Body of pancreas (tissue), 4 donors: ENCODE measurements at regions not wholly inside any gene's neighbourhood (a gene's known extent, or its start where the extent isn't known, plus 50 kb on each side); places are given as distances from the start of the nearest gene placed in this dataset.
A peak's percentile ranks its signal among the peaks of the same experiment; 100 is the strongest.

Experiments
- ATAC-seq: fragments of 150-250 bp; one replicate; pipeline ENCODE4 v1.9.1; 2016
- DNase-seq, 4 donors: peaks; one replicate each; pipeline ENCODE4 v3.0.0-alpha.2; 2019
- H3K27ac ChIP-seq, 4 donors: fragments of 200-600 bp; sonication (generic); 1 replicate in 3 of 4; 2 replicates in 1 of 4; pipeline versions ENCODE4 v1.5.1 to v1.6.1; 2016 to 2019; ENCODE audit warnings: mild to moderate bottlenecking in 1 of 4, mixed read lengths in 1 of 4, moderate library complexity in 1 of 4
- H3K27me3 ChIP-seq, 2 donors: fragments of 200-600 bp; sonication (generic); one replicate each; pipeline ENCODE4 v1.6.0; 2016; ENCODE audit warnings: mild to moderate bottlenecking in 1 of 2
- H3K36me3 ChIP-seq, 2 donors: fragments of 200-600 bp; sonication (generic); replicated peaks in 1 of 2; 2 replicates each; pipeline ENCODE4 v1.5.1; 2016; ENCODE audit warnings: low read depth in 2 of 2; ENCODE audit not compliant: insufficient read depth in 1 of 2
- H3K4me1 ChIP-seq: fragments of 200-600 bp; sonication (generic); one replicate; pipeline ENCODE4 v1.6.0; 2016
- H3K4me3 ChIP-seq, 2 donors: fragments of 200-600 bp; sonication (generic); 1 replicate in 1 of 2; 2 replicates in 1 of 2; pipeline ENCODE4 v1.5.1; 2016 to 2019
- H3K9me3 ChIP-seq, 3 donors: fragments of 200-600 bp; sonication (generic); 1 replicate in 2 of 3; 2 replicates in 1 of 3; pipeline ENCODE4 v1.5.1; 2016
- CTCF ChIP-seq, 7 experiments: fragments of 450-650 bp in 4 of 7; fragments of 200-600 bp in 3 of 7; sonication (generic) in 3 of 7; IDR thresholded peaks; one replicate each; pipeline ENCODE4 v1.5.1; 2016 to 2019; ENCODE audit warnings: antibody characterized with exemption in 7 of 7
- POLR2A ChIP-seq, 3 donors: fragments of 450-650 bp; IDR thresholded peaks; one replicate each; pipeline ENCODE4 v1.6.1; 2016; ENCODE audit warnings: antibody characterized with exemption in 3 of 3, mild to moderate bottlenecking in 2 of 3
- WGBS, 2 donors: methylation state at CpG; one replicate each; pipeline ENCODE4 v1.1.5; 2017; 5-methylcytosine and 5-hydroxymethylcytosine counted together
- intact Hi-C: fragments of 100-400 bp; cut with DNase I; formaldehyde crosslinking; loops from one replicate; pipeline ENCODE4 v1.15.1; 2023

- TF ChIP-seq CTCF (IDR thresholded peaks at IDR 0.05) = no peak
- TF ChIP-seq POLR2A (IDR thresholded peaks at IDR 0.05) = no peak
- ATAC-seq (no peak), DNase-seq (no peak)
- Histone ChIP-seq H3K36me3 (no peaks in the 10 kb centered on the region), H3K4me1 (peaks cover 20% of the 10 kb centered on the region), H3K27ac (no peak overlapping the region), H3K27me3 (no peaks in the 10 kb centered on the region), H3K4me3 (no peak overlapping the region), H3K9me3 (no peaks in the 10 kb centered on the region)
- intact Hi-C loops = no loop called here
- 82 to 95% methylated on average over 1 of the region's 1 CpG for WGBS, 2 donors
Observed at GRCh38 chr7:54964136-54964535, 54.7 kb upstream of the EGFR start.

- no peaks in the 10 kb centered on the region for H3K27me3 ChIP-seq
- DNase-seq = peak; percentile 27 to 56 (median 45)
- intact Hi-C loops = no loop called here
- no peak overlapping the region for H3K4me3 ChIP-seq
- TF ChIP-seq POLR2A (IDR thresholded peaks at IDR 0.05) (no peak), CTCF (IDR thresholded peaks at IDR 0.05) (no peak)
- peak overlapping the region in 2 of 4 donors; percentile 63 to 72 for H3K27ac ChIP-seq
- H3K36me3 ChIP-seq = no peaks in the 10 kb centered on the region
- peaks cover 20% of the 10 kb centered on the region for H3K4me1 ChIP-seq
- H3K9me3 ChIP-seq = no peaks in the 10 kb centered on the region
- WGBS, 2 donors = 25 to 32% methylated on average over 8 of the region's 8 CpGs
- ATAC-seq = peak; percentile 92
Observed at GRCh38 chr7:54967377-54967776, 51.4 kb upstream of the EGFR start.

- Histone ChIP-seq H3K36me3 (no peaks in the 10 kb centered on the region), H3K4me1 (peaks cover 18% of the 10 kb centered on the region), H3K27me3 (no peaks in the 10 kb centered on the region), H3K27ac (peak overlapping the region in 2 of 4 donors; percentile 63 to 72), H3K4me3 (no peak overlapping the region), H3K9me3 (no peaks in the 10 kb centered on the region)
- DNase-seq = no peak
- ATAC-seq = no peak
- intact Hi-C loops = no loop called here
- WGBS, 2 donors = 87 to 88% methylated on average over 6 of the region's 6 CpGs
- TF ChIP-seq POLR2A (IDR thresholded peaks at IDR 0.05) (no peak), CTCF (IDR thresholded peaks at IDR 0.05) (no peak)
Observed at GRCh38 chr7:54968018-54968417, 50.8 kb upstream of the EGFR start.
